ENCODE measurements at regions not wholly inside any gene's neighbourhood (a gene's known extent, or its start where the extent isn't known, plus 50 kb on each side); places are given as distances from the start of the nearest gene placed in this dataset.

DNA sequence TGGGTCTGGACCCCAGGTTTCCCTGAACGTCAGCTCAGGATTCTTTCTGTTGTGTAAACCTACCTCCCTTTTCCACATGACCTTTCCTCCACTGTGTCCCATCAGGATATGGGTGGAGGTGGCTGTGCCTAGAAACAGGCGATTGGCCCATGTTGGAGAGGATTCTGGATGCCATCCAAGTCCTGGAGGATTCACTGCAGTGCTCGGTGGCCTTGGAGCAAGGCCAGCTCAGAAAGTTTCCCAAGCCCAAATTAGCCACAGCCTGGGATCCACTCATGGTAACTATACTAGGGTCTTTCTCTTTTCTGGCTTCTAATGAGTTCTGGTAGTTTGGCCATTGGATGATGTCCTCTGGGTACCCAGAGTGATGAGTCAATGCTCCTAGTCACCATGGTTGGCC is 141.6 kb downstream of the SNX19 start:
- no peak for TF ChIP-seq TAF1 (IDR thresholded peaks at IDR 0.05; ENCODE audit: borderline replicate concordance, insufficient read depth, low read length)
- no peak for TF ChIP-seq FOXP2 (optimal IDR thresholded peaks at IDR 0.05; ENCODE audit: borderline replicate concordance, extremely low read depth, extremely low read length, insufficient read depth)
- TF ChIP-seq SIN3A (IDR thresholded peaks at IDR 0.05; ENCODE audit: borderline replicate concordance, insufficient read depth, low read length), result no peak
- no peak for TF ChIP-seq REST (IDR thresholded peaks at IDR 0.05; ENCODE audit: insufficient read depth in 1 of 2, low read depth in 2 of 2, low read length in 2 of 2)
- TF ChIP-seq POLR2AphosphoS5 (IDR thresholded peaks at IDR 0.05; ENCODE audit: low read depth, low read length), result no peak

DNA sequence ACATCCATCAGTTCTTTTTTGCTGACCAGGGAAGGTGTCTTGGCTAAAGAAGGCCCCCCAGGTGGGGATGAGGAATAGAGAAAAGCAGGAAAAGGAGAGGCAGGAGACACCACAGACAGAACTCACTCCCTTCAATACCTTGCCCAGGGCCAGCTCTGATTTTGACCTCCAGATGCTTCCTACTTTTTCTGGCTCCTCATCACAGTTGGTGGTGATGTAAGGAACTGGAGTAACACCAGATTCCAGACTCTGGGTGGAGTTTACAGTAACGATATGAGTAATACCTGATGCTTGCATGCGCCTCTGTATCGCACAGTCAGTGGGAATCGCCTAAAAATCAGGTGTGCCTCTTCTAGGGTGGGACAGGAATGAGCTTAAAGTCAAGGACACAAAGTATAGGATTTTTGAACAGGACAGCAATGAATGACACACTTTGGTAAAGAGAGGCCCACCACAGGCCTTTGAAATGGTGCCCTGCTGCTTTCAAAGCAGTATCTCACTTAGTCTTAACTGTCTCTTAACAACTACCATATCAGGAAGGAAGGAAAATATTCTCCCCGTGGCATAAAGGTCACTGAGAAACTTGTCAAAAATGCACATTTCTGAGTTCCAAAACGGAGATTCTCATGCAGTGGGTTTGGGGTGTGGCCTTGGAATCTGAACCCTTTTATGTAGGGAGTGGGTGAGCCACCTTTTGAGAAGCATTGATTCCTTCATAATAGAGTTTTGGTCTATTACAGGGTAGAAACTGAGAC is 140.8 kb downstream of the SNX19 start:
- TF ChIP-seq TAF1 (IDR thresholded peaks at IDR 0.05; ENCODE audit: borderline replicate concordance, insufficient read depth, low read length) (no peak), FOXP2 (optimal IDR thresholded peaks at IDR 0.05; ENCODE audit: borderline replicate concordance, extremely low read depth, extremely low read length, insufficient read depth) (no peak), POLR2AphosphoS5 (IDR thresholded peaks at IDR 0.05; ENCODE audit: low read depth, low read length) (no peak)

- TF ChIP-seq SIN3A (IDR thresholded peaks at IDR 0.05; ENCODE audit: borderline replicate concordance, insufficient read depth, low read length), result no peak
Observed at GRCh38 chr11:130776061-130776419, 140.2 kb downstream of the SNX19 start.

GRCh38 chr11:130778026-130778425 is 138.3 kb downstream of the SNX19 start:
- TF ChIP-seq REST (IDR thresholded peaks at IDR 0.05; ENCODE audit: insufficient read depth in 1 of 2, low read depth in 2 of 2, low read length in 2 of 2) (no peak), POLR2AphosphoS5 (IDR thresholded peaks at IDR 0.05; ENCODE audit: low read depth, low read length) (no peak), TAF1 (IDR thresholded peaks at IDR 0.05; ENCODE audit: borderline replicate concordance, insufficient read depth, low read length) (no peak), SIN3A (IDR thresholded peaks at IDR 0.05; ENCODE audit: borderline replicate concordance, insufficient read depth, low read length) (no peak), FOXP2 (optimal IDR thresholded peaks at IDR 0.05; ENCODE audit: borderline replicate concordance, extremely low read depth, extremely low read length, insufficient read depth) (no peak)

DNA sequence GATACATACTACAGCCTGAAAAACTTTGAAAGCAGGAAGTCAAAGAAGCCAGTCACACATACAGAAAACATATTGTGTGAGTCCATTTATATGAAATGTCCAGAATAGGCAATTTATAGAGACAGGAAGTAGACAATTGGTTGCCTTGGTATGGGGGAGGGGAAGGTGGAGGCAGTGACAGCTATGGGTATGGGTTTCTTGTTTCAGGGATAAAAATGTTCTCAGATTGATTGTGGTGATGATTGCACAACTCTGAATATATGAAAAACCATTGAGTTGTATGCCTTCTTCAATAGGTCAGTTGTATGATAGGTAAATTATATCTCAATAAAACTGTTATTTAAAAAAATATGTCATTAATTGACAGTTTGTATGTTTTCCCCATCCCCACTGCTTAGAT is 137.6 kb downstream of the SNX19 start:
- TF ChIP-seq FOXP2 (optimal IDR thresholded peaks at IDR 0.05; ENCODE audit: borderline replicate concordance, extremely low read depth, extremely low read length, insufficient read depth), result no peak
- no peak for TF ChIP-seq REST (IDR thresholded peaks at IDR 0.05; ENCODE audit: insufficient read depth in 1 of 2, low read depth in 2 of 2, low read length in 2 of 2)
- no peak for TF ChIP-seq POLR2AphosphoS5 (IDR thresholded peaks at IDR 0.05; ENCODE audit: low read depth, low read length)
- no peak for TF ChIP-seq SIN3A (IDR thresholded peaks at IDR 0.05; ENCODE audit: borderline replicate concordance, insufficient read depth, low read length)
- no peak for TF ChIP-seq TAF1 (IDR thresholded peaks at IDR 0.05; ENCODE audit: borderline replicate concordance, insufficient read depth, low read length)

DNA sequence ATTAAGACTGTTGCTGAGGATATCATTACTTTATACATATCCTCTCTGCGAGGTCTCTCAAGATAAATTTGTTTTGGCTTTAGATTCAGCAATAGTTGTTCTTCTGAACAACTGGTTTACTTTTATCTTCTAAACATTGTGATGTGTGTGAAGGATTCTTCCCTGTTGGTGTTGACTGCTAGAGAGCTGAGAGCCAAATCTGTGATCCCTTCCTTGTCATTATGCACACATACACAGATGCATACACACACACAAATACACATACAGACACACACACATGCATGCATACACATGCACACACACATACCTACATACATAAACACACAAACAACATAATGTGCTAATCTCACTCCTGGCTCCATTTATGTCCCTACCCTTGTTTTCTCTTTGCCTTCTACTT is 137.0 kb downstream of the SNX19 start:
- TF ChIP-seq POLR2AphosphoS5 (IDR thresholded peaks at IDR 0.05; ENCODE audit: low read depth, low read length) (no peak), REST (IDR thresholded peaks at IDR 0.05; ENCODE audit: insufficient read depth in 1 of 2, low read depth in 2 of 2, low read length in 2 of 2) (no peak), SIN3A (IDR thresholded peaks at IDR 0.05; ENCODE audit: borderline replicate concordance, insufficient read depth, low read length) (no peak), FOXP2 (optimal IDR thresholded peaks at IDR 0.05; ENCODE audit: borderline replicate concordance, extremely low read depth, extremely low read length, insufficient read depth) (no peak), TAF1 (IDR thresholded peaks at IDR 0.05; ENCODE audit: borderline replicate concordance, insufficient read depth, low read length) (no peak)

Data from PFSK-1 (cell line).